ENCODE measurements at regions not wholly inside any gene's neighbourhood (a gene's known extent, or its start where the extent isn't known, plus 50 kb on each side); places are given as distances from the start of the nearest gene placed in this dataset.

GRCh38 chr11:119894916-119895315, 165.9 kb upstream of the NECTIN1 start:
- TF ChIP-seq WRNIP1 (IDR thresholded peaks at IDR 0.05; ENCODE audit: borderline replicate concordance, low read depth, low read length) (no peak), FOS (IDR thresholded peaks at IDR 0.05; ENCODE audit: borderline replicate concordance, extremely low read depth, insufficient read length) (no peak), CTCF (IDR thresholded peaks at IDR 0.05 in 2 of 3, conservative IDR thresholded peaks at IDR 0.05 in 1 of 3; ENCODE audit: control insufficient read depth in 2 of 3, extremely low read depth in 1 of 3, insufficient read depth in 1 of 3, low read depth in 3 of 3, low read length in 3 of 3) (no peak), RFX5 (IDR thresholded peaks at IDR 0.05; ENCODE audit: low read depth, low read length) (no peak), MEF2A (IDR thresholded peaks at IDR 0.05; ENCODE audit: insufficient read depth, low read depth, low read length) (no peak), BHLHE40 (IDR thresholded peaks at IDR 0.05; ENCODE audit: borderline replicate concordance in 1 of 2, low read depth in 2 of 2, low read length in 1 of 2) (no peak), BMI1 (IDR thresholded peaks at IDR 0.05; ENCODE audit: borderline replicate concordance) (no peak), DPF2 (IDR thresholded peaks at IDR 0.05) (no peak), NRF1 (conservative IDR thresholded peaks at IDR 0.05; ENCODE audit: low read depth, low read length) (no peak), SMAD1 (IDR thresholded peaks at IDR 0.05; ENCODE audit: low read depth, partially characterized antibody) (no peak), POLR2A (IDR thresholded peaks at IDR 0.05; ENCODE audit: low read depth, low read length) (no peak)
